ENCODE measurements at regions not wholly inside any gene's neighbourhood (a gene's known extent, or its start where the extent isn't known, plus 50 kb on each side); places are given as distances from the start of the nearest gene placed in this dataset.

- Histone ChIP-seq H3K79me1 (ENCODE audit: low read depth in 1 of 2, low read length in 2 of 2) (no peaks in the 10 kb centered on the region), H2AFZ (replicated peaks; ENCODE audit: low read length, poor library complexity) (no peak overlapping the region), H3K14ac (replicated peaks; ENCODE audit: low read depth, low read length) (no peak overlapping the region), H3K9me3 (ENCODE audit: control insufficient read depth, insufficient read depth, low read length) (no peaks in the 10 kb centered on the region), H4K8ac (ENCODE audit: low read depth in 2 of 2, low read length in 2 of 2) (no peak overlapping the region), H3K27me3 (ENCODE audit: control insufficient read depth, insufficient read depth, low read length) (peaks cover 2% of the 10 kb centered on the region; the same call in 1 of the 2 replicates), H2AK5ac (ENCODE audit: low read depth, low read length) (no peak overlapping the region), H3K18ac (ENCODE audit: low read depth, low read length) (no peak overlapping the region), H3K4me2 (ENCODE audit: low read depth, low read length) (no peak overlapping the region), H3K23ac (ENCODE audit: low read depth, low read length) (no peak overlapping the region), H3K9me1 (ENCODE audit: insufficient read depth, low read length) (no peaks in the 10 kb centered on the region), H3K27ac (ENCODE audit: insufficient read depth, low read length) (no peak overlapping the region), H3K4ac (ENCODE audit: low read depth, low read length) (no peak overlapping the region), H3K4me1 (ENCODE audit: control insufficient read depth, insufficient read depth, low read length) (no peaks in the 10 kb centered on the region), H4K5ac (ENCODE audit: low read depth, low read length) (no peak overlapping the region), H2BK15ac (ENCODE audit: low read depth, low read length) (no peak overlapping the region), H3K4me3 (ENCODE audit: insufficient read depth, low read depth, low read length) (no peak overlapping the region), H2BK20ac (ENCODE audit: low read depth, low read length) (no peak overlapping the region), H3K9ac (ENCODE audit: low read depth, low read length) (no peak overlapping the region), H2BK120ac (ENCODE audit: low read depth, low read length) (no peak overlapping the region), H4K91ac (ENCODE audit: insufficient read depth, low read depth, low read length) (no peak overlapping the region), H2BK5ac (ENCODE audit: low read depth, low read length, poor library complexity, severe bottlenecking) (no peak overlapping the region), H3K56ac (ENCODE audit: extremely low read depth, insufficient read depth, low read length) (no peak overlapping the region), H3K36me3 (ENCODE audit: control insufficient read depth, insufficient read depth, low read length) (no peaks in the 10 kb centered on the region), H2AK9ac (replicated peaks; ENCODE audit: low read depth, low read length, poor library complexity) (no peak overlapping the region), H4K20me1 (ENCODE audit: insufficient read depth, low read length) (no peaks in the 10 kb centered on the region)
- in situ Hi-C loops (cut with MboI; ENCODE audit: low sequenced_read_pairs), result loop anchor here (25.0 kb wide), 1 partner anchor 461 kb away; no protein-coding TSS in a partner anchor
- TF ChIP-seq USF2 (IDR thresholded peaks at IDR 0.05; ENCODE audit: low read depth, low read length) (no peak), BHLHE40 (IDR thresholded peaks at IDR 0.05; ENCODE audit: low read depth, low read length) (no peak), CEBPB (IDR thresholded peaks at IDR 0.05; ENCODE audit: low read depth, low read length) (no peak), SMC3 (IDR thresholded peaks at IDR 0.05; ENCODE audit: low read depth, low read length) (no peak), CHD1 (IDR thresholded peaks at IDR 0.05; ENCODE audit: low read depth, low read length) (no peak), RFX5 (IDR thresholded peaks at IDR 0.05; ENCODE audit: low read depth, low read length) (no peak), NFE2L2 (IDR thresholded peaks at IDR 0.05; ENCODE audit: low read depth, low read length) (no peak), POLR2A (IDR thresholded peaks at IDR 0.05; ENCODE audit: low read depth, low read length) (no peak), MAFK (IDR thresholded peaks at IDR 0.05; ENCODE audit: low read depth, low read length) (no peak), RAD21 (IDR thresholded peaks at IDR 0.05; ENCODE audit: low read length) (no peak), MXI1 (IDR thresholded peaks at IDR 0.05; ENCODE audit: borderline replicate concordance, low read depth, low read length) (no peak), CTCF (conservative IDR thresholded peaks at IDR 0.05; ENCODE audit: low read depth, low read length) (no peak), FOS (IDR thresholded peaks at IDR 0.05; ENCODE audit: low read depth, low read length) (no peak), ELK1 (IDR thresholded peaks at IDR 0.05; ENCODE audit: borderline replicate concordance, low read depth, low read length) (no peak), MAZ (IDR thresholded peaks at IDR 0.05; ENCODE audit: borderline replicate concordance, low read depth, low read length) (no peak), RCOR1 (IDR thresholded peaks at IDR 0.05; ENCODE audit: insufficient replicate concordance, low read length) (no peak)
- ChIA-PET POLR2A (ENCODE audit: unreplicated experiment) (no interaction called here), CTCF (no interaction called here)
- no TSS peak for BruUV-seq (replicated peaks)
- WGBS, 2 experiments (ENCODE audit: extremely low coverage in 2 of 2, insufficient read length in 1 of 2), result no CpG with 5 or more reads among the region's 1 CpG
- ATAC-seq (ENCODE audit: low read depth) (no peak), DNase-seq (no peak)
- dilution Hi-C loops (cut with HindIII; ENCODE audit: low sequenced_read_pairs, unreplicated experiment), result no loop called here
- intact Hi-C loops (cut with micrococcal nuclease), result no loop called here
Observed at GRCh38 chr1:204801211-204801610, 69.5 kb upstream of the NFASC start.

Measured in IMR-90 (cell line).